HEK293T (cell line): ENCODE measurements at regions not wholly inside any gene's neighbourhood (a gene's known extent, or its start where the extent isn't known, plus 50 kb on each side); places are given as distances from the start of the nearest gene placed in this dataset.

Experiments used
- CTCF ChIA-PET: fragments of 350-600 bp; formaldehyde crosslinking; extraction: SDS; loops from one replicate; lab custom pipeline; 2021; ENCODE audit warnings: antibody characterized with exemption, inconsistent platforms; lab: Yijun Ruan, JAX
- POLR2A ChIA-PET: fragments of 350-600 bp; formaldehyde crosslinking; extraction: SDS; loops from one replicate; lab custom pipeline; 2020; ENCODE audit warnings: antibody characterized with exemption, inconsistent platforms; lab: Yijun Ruan, JAX
- DNase-seq: peaks from one replicate; pipeline ENCODE4 v3.0.0; 2012; ENCODE audit warnings: mixed read lengths; ENCODE audit errors: extremely low spot score
- ARNT ChIP-seq: fragments of 450-650 bp; IDR thresholded peaks from 2 replicates; pipeline ENCODE4 v1.6.1; 2017; ENCODE audit warnings: mild to moderate bottlenecking
- BHLHE40 ChIP-seq: fragments of 450-650 bp; IDR thresholded peaks from 2 replicates; pipeline ENCODE4 v1.6.1; 2016; ENCODE audit warnings: mild to moderate bottlenecking, moderate library complexity, borderline replicate concordance
- CTBP1 ChIP-seq: fragments of 450-650 bp; IDR thresholded peaks from 2 replicates; pipeline ENCODE4 v1.6.1; 2016; ENCODE audit warnings: borderline replicate concordance
- ELF4 ChIP-seq: fragments of 450-650 bp; IDR thresholded peaks from 2 replicates; pipeline ENCODE4 v1.6.1; 2017; ENCODE audit warnings: antibody characterized with exemption
- FOXA1 ChIP-seq: fragments of 450-650 bp; IDR thresholded peaks from 2 replicates; pipeline ENCODE4 v1.6.1; 2016; ENCODE audit warnings: mild to moderate bottlenecking
- FOXK2 ChIP-seq: fragments of 450-650 bp; IDR thresholded peaks from 2 replicates; pipeline ENCODE4 v1.6.1; 2016; ENCODE audit warnings: mild to moderate bottlenecking
- FOXM1 ChIP-seq: fragments of 450-650 bp; IDR thresholded peaks from 2 replicates; pipeline ENCODE4 v1.6.1; 2017; ENCODE audit warnings: mild to moderate bottlenecking, borderline replicate concordance
- HDGF ChIP-seq: fragments of 450-650 bp; IDR thresholded peaks from 2 replicates; pipeline ENCODE4 v1.6.1; 2017; ENCODE audit warnings: antibody characterized with exemption, borderline replicate concordance
- L3MBTL2 ChIP-seq: fragments of 450-650 bp; conservative IDR thresholded peaks from 2 replicates; pipeline ENCODE4 v1.6.1; 2016; ENCODE audit warnings: mild to moderate bottlenecking
- LEF1 ChIP-seq: fragments of 450-650 bp; IDR thresholded peaks from 2 replicates; pipeline ENCODE4 v1.6.1; 2017; ENCODE audit warnings: mild to moderate bottlenecking, borderline replicate concordance
- NFRKB ChIP-seq: fragments of 450-650 bp; IDR thresholded peaks from 2 replicates; pipeline ENCODE4 v1.6.1; 2016; ENCODE audit warnings: mild to moderate bottlenecking, moderate library complexity
- SP1 ChIP-seq: fragments of 450-650 bp; IDR thresholded peaks from 2 replicates; pipeline ENCODE4 v1.6.1; 2017
- SUZ12 ChIP-seq: fragments of 450-650 bp; IDR thresholded peaks from 2 replicates; pipeline ENCODE4 v1.6.1; 2016; ENCODE audit warnings: mild to moderate bottlenecking
- TARDBP ChIP-seq: fragments of 450-650 bp; IDR thresholded peaks from 2 replicates; pipeline ENCODE4 v1.6.1; 2016
- ZNF384 ChIP-seq: fragments of 450-650 bp; IDR thresholded peaks from 2 replicates; pipeline ENCODE4 v1.6.1; 2016
- TF ChIP-seq, protein P1 (sequence below): fragments of 450-650 bp; IDR thresholded peaks from 2 replicates; pipeline ENCODE4 v1.6.1; 2016

DNA sequence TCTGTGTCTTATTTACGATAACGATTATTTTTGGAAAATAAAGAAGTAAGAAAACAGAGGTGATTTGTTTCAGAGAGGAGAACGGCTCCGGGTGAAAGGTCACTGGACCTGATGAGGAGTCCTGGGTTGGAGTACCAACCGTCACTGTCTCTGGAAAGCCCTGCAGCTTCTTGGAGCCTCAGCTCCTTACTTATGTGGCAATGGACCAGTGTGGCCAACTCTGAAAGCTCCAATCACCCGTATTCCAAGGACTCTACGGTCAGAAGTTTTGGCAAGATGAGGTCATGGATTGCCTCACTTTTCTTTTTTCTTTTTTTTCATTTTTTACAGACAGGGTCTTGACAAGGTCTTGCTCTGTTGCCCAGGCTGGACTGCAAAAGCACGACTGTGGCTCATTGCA, 84.8 kb downstream of the KLF4 start:
- TF ChIP-seq ARNT = no peak
- TF ChIP-seq SP1 = no peak
- TF ChIP-seq CTBP1 = no peak
- TF ChIP-seq L3MBTL2 = no peak
- TF ChIP-seq, protein P1, sequence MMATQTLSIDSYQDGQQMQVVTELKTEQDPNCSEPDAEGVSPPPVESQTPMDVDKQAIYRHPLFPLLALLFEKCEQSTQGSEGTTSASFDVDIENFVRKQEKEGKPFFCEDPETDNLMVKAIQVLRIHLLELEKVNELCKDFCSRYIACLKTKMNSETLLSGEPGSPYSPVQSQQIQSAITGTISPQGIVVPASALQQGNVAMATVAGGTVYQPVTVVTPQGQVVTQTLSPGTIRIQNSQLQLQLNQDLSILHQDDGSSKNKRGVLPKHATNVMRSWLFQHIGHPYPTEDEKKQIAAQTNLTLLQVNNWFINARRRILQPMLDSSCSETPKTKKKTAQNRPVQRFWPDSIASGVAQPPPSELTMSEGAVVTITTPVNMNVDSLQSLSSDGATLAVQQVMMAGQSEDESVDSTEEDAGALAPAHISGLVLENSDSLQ = no peak
- no peak for TF ChIP-seq HDGF
- TF ChIP-seq TARDBP = no peak
- TF ChIP-seq NFRKB = no peak
- no peak for TF ChIP-seq LEF1
- no peak for TF ChIP-seq BHLHE40
- no peak for TF ChIP-seq ZNF384
- TF ChIP-seq FOXK2 = no peak
- no peak for TF ChIP-seq FOXA1
- TF ChIP-seq ELF4 = no peak
- CTCF ChIA-PET = no interaction called here
- POLR2A ChIA-PET = no interaction called here
- no peak for DNase-seq

GRCh38 chr9:107404161-107404560, 85.4 kb downstream of the KLF4 start:
- CTCF ChIA-PET = no interaction called here
- POLR2A ChIA-PET = no interaction called here
- no peak for TF ChIP-seq NFRKB
- TF ChIP-seq L3MBTL2 = no peak
- TF ChIP-seq ZNF384 = no peak
- no peak for TF ChIP-seq ARNT
- TF ChIP-seq SUZ12 = no peak
- TF ChIP-seq FOXK2 = no peak
- DNase-seq = no peak

DNA sequence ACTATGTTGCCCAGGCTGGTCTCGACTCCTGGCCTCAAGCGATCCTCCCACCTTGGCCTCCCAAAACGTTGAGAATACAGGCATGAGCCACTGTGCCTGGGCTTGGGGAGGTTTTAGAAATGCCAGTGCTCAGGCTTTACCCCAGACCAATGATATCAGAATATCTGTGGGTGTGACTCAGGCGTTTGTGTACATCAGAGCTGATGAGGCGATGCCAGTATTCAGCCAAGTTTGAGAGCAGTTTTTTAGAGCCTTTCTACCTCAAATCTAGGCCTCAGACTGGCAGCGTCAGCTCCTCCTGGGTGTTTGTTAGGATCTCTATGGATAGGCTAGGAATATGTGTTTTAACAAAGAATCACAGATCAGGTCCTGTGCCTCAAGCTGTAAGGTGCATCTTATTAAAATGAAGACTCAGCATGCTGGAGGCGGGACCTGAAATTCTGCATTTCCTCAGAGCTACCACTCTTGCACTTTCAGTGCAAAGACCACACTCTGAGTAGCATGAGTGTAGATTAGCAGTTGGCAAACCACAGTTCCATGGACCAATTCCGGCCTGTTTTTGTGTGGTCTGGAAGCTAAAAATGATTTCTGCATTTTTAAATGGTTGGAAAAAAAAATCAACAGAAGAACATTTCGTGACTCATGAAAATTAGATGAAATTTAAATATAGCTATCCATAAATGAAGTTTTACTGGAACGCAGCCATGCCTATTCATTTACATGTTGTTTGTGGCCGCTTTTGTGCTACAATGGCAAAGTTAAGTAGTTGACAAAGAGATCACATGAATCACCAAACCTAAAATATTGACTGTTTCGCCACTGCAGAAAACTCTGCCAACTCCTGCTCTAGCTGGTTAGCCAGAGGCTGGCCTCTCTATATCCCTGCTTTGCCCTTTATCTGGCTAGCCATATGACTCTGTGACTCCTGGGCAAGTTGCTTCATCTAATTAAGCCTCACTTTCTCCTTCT, 92.2 kb downstream of the KLF4 start:
- no peak for DNase-seq
- TF ChIP-seq HDGF = no peak
- TF ChIP-seq FOXA1 = no peak
- TF ChIP-seq LEF1 = no peak
- TF ChIP-seq CTBP1 = no peak
- no peak for TF ChIP-seq FOXM1
- ChIA-PET CTCF (interaction anchor here (0.6 kb wide), 2 partner anchors 14 to 68 kb away, joined by 3 read pairs; no protein-coding TSS in a partner anchor), POLR2A (no interaction called here)

GRCh38 chr9:107394264-107394663, 95.3 kb downstream of the KLF4 start:
- no peak for DNase-seq
- CTCF ChIA-PET = no interaction called here
- TF ChIP-seq L3MBTL2 = no peak
- no peak for TF ChIP-seq ARNT
- TF ChIP-seq, protein P1 = no peak
- no peak for TF ChIP-seq NFRKB
- no peak for TF ChIP-seq FOXM1
- no peak for TF ChIP-seq BHLHE40
- TF ChIP-seq LEF1 = no peak
- TF ChIP-seq FOXK2 = no peak
- no peak for TF ChIP-seq ELF4
- TF ChIP-seq SP1 = no peak
- POLR2A ChIA-PET = no interaction called here

- CTCF ChIA-PET = no interaction called here
- DNase-seq = no peak
- no peak for TF ChIP-seq BHLHE40
- TF ChIP-seq FOXM1 = no peak
- TF ChIP-seq SUZ12 = no peak
- TF ChIP-seq FOXA1 = no peak
- no peak for TF ChIP-seq CTBP1
- TF ChIP-seq TARDBP = no peak
- TF ChIP-seq L3MBTL2 = no peak
- TF ChIP-seq, protein P1 = no peak
- TF ChIP-seq LEF1 = no peak
- POLR2A ChIA-PET = no interaction called here
Observed at GRCh38 chr9:107390778-107391177, 98.8 kb downstream of the KLF4 start.

DNA sequence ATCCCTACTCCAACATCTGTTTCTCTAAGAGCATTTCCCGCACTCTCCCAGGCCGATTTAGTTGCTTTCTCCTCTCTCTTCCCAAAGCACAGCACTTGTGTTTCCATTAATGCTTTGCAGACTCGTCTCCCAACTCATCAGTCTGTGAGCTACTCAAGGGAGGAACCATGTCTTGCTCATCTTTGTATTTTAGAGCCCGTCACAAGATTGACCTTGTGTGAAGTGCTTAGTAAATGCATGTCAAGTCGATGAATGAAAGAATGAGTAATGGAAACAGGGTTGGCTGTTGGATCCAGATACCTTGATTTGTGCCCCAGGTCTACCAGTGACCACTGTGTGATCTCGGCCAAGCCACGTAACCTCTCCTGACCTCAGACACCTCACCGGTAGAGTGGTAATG, 99.3 kb downstream of the KLF4 start:
- CTCF ChIA-PET = no interaction called here
- no peak for DNase-seq
- POLR2A ChIA-PET = no interaction called here
- TF ChIP-seq ARNT (no peak), FOXK2 (no peak), SUZ12 (no peak), LEF1 (no peak), ZNF384 (no peak), TARDBP (no peak), L3MBTL2 (no peak), NFRKB (no peak), ELF4 (no peak)
